HCT116 (cell line): ENCODE measurements at regions not wholly inside any gene's neighbourhood (a gene's known extent, or its start where the extent isn't known, plus 50 kb on each side); places are given as distances from the start of the nearest gene placed in this dataset.

Source experiments
- ATAC-seq: fragments of 200-7000 bp; cut with Tn5 transposase; 2 replicates; pipeline ENCODE4 v1.9.1; 2020; ENCODE audit warnings: mild to moderate bottlenecking, moderate library complexity
- BruUV-seq: library from RNA; stranded (reverse); fragments of 400-500 nt; replicated peaks from 2 replicates; lab custom pipeline; 2021; lab: Mats Ljungman, UMichigan
- CTCF ChIA-PET: fragments of 300-600 bp; sonication (Branson Sonifier 250); formaldehyde crosslinking; loops from one replicate; lab custom pipeline; 2021; ENCODE audit warnings: antibody characterized with exemption; lab: Charles Lee
- POLR2A ChIA-PET: fragments of 300-600, 350-600 bp; sonication (Branson Sonifier 250); formaldehyde crosslinking; loops from one replicate; lab custom pipeline; 2021; ENCODE audit warnings: antibody characterized with exemption; lab: Charles Lee
- RAD21 ChIA-PET, 2 experiments: fragments of 300-600 bp; sonication (Branson Sonifier 250); formaldehyde crosslinking; loops; one replicate each; lab custom pipeline; 2023; ENCODE audit warnings: low total read pairs in 2 of 2; ENCODE audit not compliant: uncharacterized antibody in 2 of 2, unreplicated experiment in 2 of 2, low non-redundant PET in 1 of 2; lab: Charles Lee
- DNase-seq: peaks from one replicate; pipeline ENCODE4 v3.0.0-alpha.2; 2010; ENCODE audit warnings: low read depth, low spot score
- H2AFZ ChIP-seq: fragments of 200-600 bp; shearing (Covaris generic), sonication (generic); 2 replicates; pipeline ENCODE4 v1.6.1; 2017; ENCODE audit warnings: low read depth, mixed run types, mixed read lengths, antibody characterized with exemption, low read length; ENCODE audit not compliant: poor library complexity, severe bottlenecking
- H3K27ac ChIP-seq: 2 replicates; pipeline ENCODE4 v1.5.1; 2012; ENCODE audit warnings: low read depth, low read length
- H3K27me3 ChIP-seq: fragments of 200-600 bp; sonication (generic); 2 replicates; pipeline ENCODE4 v1.6.1; 2016; ENCODE audit warnings: mixed run types, low read length, mixed read lengths; ENCODE audit not compliant: insufficient read depth
- H3K36me3 ChIP-seq, 2 experiments: fragments of 200-500 bp in 1 of 2; fragments of 200-600 bp in 1 of 2; sonication (Bioruptor generic) in 1 of 2; sonication (generic) in 1 of 2; 2 replicates each; pipeline versions ENCODE4 v1.5.1 to v1.6.1; 2014 to 2016; ENCODE audit warnings: low read length in 2 of 2, inconsistent platforms in 1 of 2, mixed read lengths in 1 of 2, mixed run types in 1 of 2; ENCODE audit not compliant: insufficient read depth in 2 of 2, control insufficient read depth in 1 of 2
- H3K4me1 ChIP-seq, 2 experiments: fragments of 200-600 bp in 1 of 2; sonication (generic) in 1 of 2; 2 replicates each; pipeline versions ENCODE4 v1.5.1 to v1.6.1; 2012 to 2017; ENCODE audit warnings: low read length in 2 of 2, inconsistent platforms in 1 of 2, mild to moderate bottlenecking in 1 of 2, mixed read lengths in 1 of 2, mixed run types in 1 of 2, moderate library complexity in 1 of 2; ENCODE audit not compliant: insufficient read depth in 2 of 2, control insufficient read depth in 1 of 2
- H3K4me2 ChIP-seq: fragments of 200-600 bp; sonication (generic); 2 replicates; pipeline ENCODE4 v1.6.1; 2017; ENCODE audit warnings: mixed run types, low read length, mixed read lengths
- H3K4me3 ChIP-seq, 2 experiments: fragments of 200-600 bp in 1 of 2; sonication (generic) in 1 of 2; replicated peaks in 1 of 2; 2 replicates each; pipeline ENCODE4 v1.5.1; 2011 to 2016; ENCODE audit warnings: low read length in 2 of 2, control low read depth in 1 of 2, low read depth in 1 of 2, mild to moderate bottlenecking in 1 of 2, mixed read lengths in 1 of 2, mixed run types in 1 of 2
- H3K79me2 ChIP-seq: fragments of 200-600 bp; sonication (generic); 2 replicates; pipeline ENCODE4 v1.6.1; 2017; ENCODE audit warnings: mild to moderate bottlenecking, mixed run types, low read length, moderate library complexity, mixed read lengths; ENCODE audit not compliant: insufficient read depth
- H3K9ac ChIP-seq: fragments of 200-600 bp; sonication (generic); 2 replicates; pipeline ENCODE4 v1.6.1; 2016; ENCODE audit warnings: low read length, mixed read lengths
- H3K9me2 ChIP-seq: fragments of 200-600 bp; sonication (generic), shearing (Covaris generic); 2 replicates; pipeline ENCODE4 v1.6.1; 2017; ENCODE audit warnings: mixed run types, mild to moderate bottlenecking, moderate library complexity; ENCODE audit not compliant: insufficient read depth
- H3K9me3 ChIP-seq, 2 experiments: fragments of 200-500 bp in 1 of 2; fragments of 200-600 bp in 1 of 2; sonication (Bioruptor generic) in 1 of 2; sonication (generic) in 1 of 2; 2 replicates each; pipeline ENCODE4 v1.6.1; 2014 to 2017; ENCODE audit warnings: low read length in 2 of 2, mixed read lengths in 2 of 2, inconsistent platforms in 1 of 2, low read depth in 1 of 2, mild to moderate bottlenecking in 1 of 2, mixed run types in 1 of 2, moderate library complexity in 1 of 2; ENCODE audit not compliant: control insufficient read depth in 1 of 2, insufficient read depth in 1 of 2
- H4K20me1 ChIP-seq: fragments of 200-600 bp; sonication (generic), shearing (Covaris generic); 2 replicates; pipeline ENCODE4 v1.6.1; 2017; ENCODE audit warnings: mixed run types, mild to moderate bottlenecking, moderate library complexity; ENCODE audit not compliant: insufficient read depth
- CEBPB ChIP-seq: IDR thresholded peaks from 2 replicates; pipeline ENCODE4 v1.6.1; 2012; ENCODE audit warnings: low read depth
- EGR1 ChIP-seq: IDR thresholded peaks from 2 replicates; pipeline ENCODE4 v1.6.1; 2012; ENCODE audit warnings: low read depth
- EZH2 ChIP-seq: fragments of 200-600 bp; sonication (generic); IDR thresholded peaks from 2 replicates; pipeline ENCODE4 v1.6.1; 2017; ENCODE audit warnings: antibody characterized with exemption, mixed run types
- FOSL1 ChIP-seq: IDR thresholded peaks from 2 replicates; pipeline ENCODE4 v1.6.1; 2012; ENCODE audit warnings: low read depth
- JUND ChIP-seq: IDR thresholded peaks from 2 replicates; pipeline ENCODE4 v1.6.1; 2012
- YY1 ChIP-seq: IDR thresholded peaks from 2 replicates; pipeline ENCODE4 v1.6.1; 2011; ENCODE audit warnings: low read length, low read depth, moderate library complexity, mild to moderate bottlenecking; ENCODE audit not compliant: insufficient replicate concordance; ENCODE audit errors: extremely low read depth
- ZBTB33 ChIP-seq: IDR thresholded peaks from 2 replicates; pipeline ENCODE4 v1.6.1; 2011; ENCODE audit warnings: mild to moderate bottlenecking, low read length, moderate library complexity; ENCODE audit not compliant: insufficient replicate concordance; ENCODE audit errors: extremely low read depth
- ZNF274 ChIP-seq: fragments of 200-500 bp; sonication (Bioruptor generic); IDR thresholded peaks from 2 replicates; pipeline ENCODE4 v1.6.1; 2014; ENCODE audit warnings: mild to moderate bottlenecking, low read depth, low read length, inconsistent platforms
- intact Hi-C: fragments of 100-400 bp; cut with micrococcal nuclease; formaldehyde crosslinking; loops from 2 replicates; pipeline ENCODE4 v1.10.0; 2022
- TF ChIP-seq, protein P1 (sequence below), 3 experiments: fragments of 200-600 bp in 1 of 3; sonication (generic) in 1 of 3; IDR thresholded peaks in 2 of 3; conservative IDR thresholded peaks in 1 of 3; 2 replicates each; pipeline ENCODE4 v1.5.1; 2012 to 2017; ENCODE audit warnings: low read depth in 2 of 3, low read length in 2 of 3, antibody characterized with exemption in 1 of 3, borderline replicate concordance in 1 of 3, control low read depth in 1 of 3, mild to moderate bottlenecking in 1 of 3, mixed read lengths in 1 of 3, mixed run types in 1 of 3, moderate library complexity in 1 of 3; ENCODE audit not compliant: insufficient read depth in 1 of 3
- TF ChIP-seq, protein P2 (sequence below): IDR thresholded peaks from 2 replicates; pipeline ENCODE4 v1.6.1; 2012

- TF ChIP-seq FOSL1 = no peak
- TF ChIP-seq JUND = no peak
- no peak for TF ChIP-seq ZBTB33
- TF ChIP-seq EZH2 = no peak
- no peak for TF ChIP-seq EGR1
- TF ChIP-seq, protein P1, sequence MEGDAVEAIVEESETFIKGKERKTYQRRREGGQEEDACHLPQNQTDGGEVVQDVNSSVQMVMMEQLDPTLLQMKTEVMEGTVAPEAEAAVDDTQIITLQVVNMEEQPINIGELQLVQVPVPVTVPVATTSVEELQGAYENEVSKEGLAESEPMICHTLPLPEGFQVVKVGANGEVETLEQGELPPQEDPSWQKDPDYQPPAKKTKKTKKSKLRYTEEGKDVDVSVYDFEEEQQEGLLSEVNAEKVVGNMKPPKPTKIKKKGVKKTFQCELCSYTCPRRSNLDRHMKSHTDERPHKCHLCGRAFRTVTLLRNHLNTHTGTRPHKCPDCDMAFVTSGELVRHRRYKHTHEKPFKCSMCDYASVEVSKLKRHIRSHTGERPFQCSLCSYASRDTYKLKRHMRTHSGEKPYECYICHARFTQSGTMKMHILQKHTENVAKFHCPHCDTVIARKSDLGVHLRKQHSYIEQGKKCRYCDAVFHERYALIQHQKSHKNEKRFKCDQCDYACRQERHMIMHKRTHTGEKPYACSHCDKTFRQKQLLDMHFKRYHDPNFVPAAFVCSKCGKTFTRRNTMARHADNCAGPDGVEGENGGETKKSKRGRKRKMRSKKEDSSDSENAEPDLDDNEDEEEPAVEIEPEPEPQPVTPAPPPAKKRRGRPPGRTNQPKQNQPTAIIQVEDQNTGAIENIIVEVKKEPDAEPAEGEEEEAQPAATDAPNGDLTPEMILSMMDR (IDR thresholded peaks at IDR 0.05 in 2 of 3, conservative IDR thresholded peaks at IDR 0.05 in 1 of 3; ENCODE audit: borderline replicate concordance in 1 of 3, insufficient read depth in 1 of 3, low read depth in 2 of 3, low read length in 2 of 3) = no peak
Observed at GRCh38 chr19:31957711-31958110, 387.7 kb upstream of the ZNF507 start (continued).

- Histone ChIP-seq H3K4me3 (no peak overlapping the region), H3K9me3 (peaks cover 0 to 36% of the 10 kb centered on the region in 2 experiments; a peak in 2 of 4 replicates), H3K9ac (no peak overlapping the region), H3K79me2 (no peaks in the 10 kb centered on the region), H3K4me2 (no peak overlapping the region), H4K20me1 (no peaks in the 10 kb centered on the region), H3K9me2 (no peaks in the 10 kb centered on the region), H3K4me1 (no peaks in the 10 kb centered on the region), H3K27ac (no peak overlapping the region), H2AFZ (no peak overlapping the region), H3K36me3 (no peaks in the 10 kb centered on the region), H3K27me3 (no peaks in the 10 kb centered on the region)
- no peak for DNase-seq
- ChIA-PET CTCF (no interaction called here), POLR2A (no interaction called here), RAD21 (no interaction called here)
- BruUV-seq = no TSS peak
- intact Hi-C loops = no loop called here
- ATAC-seq = no peak
- no peak for TF ChIP-seq YY1
- TF ChIP-seq, protein P2, sequence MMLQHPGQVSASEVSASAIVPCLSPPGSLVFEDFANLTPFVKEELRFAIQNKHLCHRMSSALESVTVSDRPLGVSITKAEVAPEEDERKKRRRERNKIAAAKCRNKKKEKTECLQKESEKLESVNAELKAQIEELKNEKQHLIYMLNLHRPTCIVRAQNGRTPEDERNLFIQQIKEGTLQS = no peak
- no peak for TF ChIP-seq ZNF274
- no peak for TF ChIP-seq EGR1
- TF ChIP-seq CEBPB = no peak
Observed at GRCh38 chr19:31959527-31960018, 385.8 kb upstream of the ZNF507 start.
